Astrocyte (in vitro differentiated cells and primary cell): ENCODE measurements at regions not wholly inside any gene's neighbourhood (a gene's known extent, or its start where the extent isn't known, plus 50 kb on each side); places are given as distances from the start of the nearest gene placed in this dataset.

Source experiments
- DNase-seq: peaks from one replicate; pipeline ENCODE4 v3.0.0-alpha.2; 2010; ENCODE audit warnings: low read depth
- FAIRE-seq: peaks from 2 replicates; lab custom pipeline; 2011; peaks lifted over from hg19 to GRCh38; lab: Jason Lieb, UNC
- H2AFZ ChIP-seq: 2 replicates; pipeline ENCODE4 v1.6.0; 2012; ENCODE audit warnings: low read depth, low read length, inconsistent platforms
- H3K27ac ChIP-seq: 2 replicates; pipeline ENCODE4 v1.5.1; 2011; ENCODE audit warnings: low read depth, low read length, inconsistent platforms
- H3K27me3 ChIP-seq: 2 replicates; pipeline ENCODE4 v1.6.0; 2011; ENCODE audit warnings: low read length, inconsistent platforms; ENCODE audit not compliant: insufficient read depth
- H3K36me3 ChIP-seq: 2 replicates; pipeline ENCODE4 v1.5.1; 2011; ENCODE audit warnings: low read length, inconsistent platforms; ENCODE audit not compliant: insufficient read depth
- H3K4me1 ChIP-seq: 2 replicates; pipeline ENCODE4 v1.5.1; 2011; ENCODE audit warnings: low read length, inconsistent platforms; ENCODE audit not compliant: insufficient read depth
- H3K4me2 ChIP-seq: 2 replicates; pipeline ENCODE4 v1.6.0; 2012; ENCODE audit warnings: low read length, inconsistent platforms
- H3K4me3 ChIP-seq: 2 replicates; pipeline ENCODE4 v1.5.1; 2011; ENCODE audit warnings: low read depth, mild to moderate bottlenecking, low read length, inconsistent platforms; ENCODE audit not compliant: insufficient read depth
- H3K79me2 ChIP-seq: 2 replicates; pipeline ENCODE4 v1.6.0; 2012; ENCODE audit warnings: mild to moderate bottlenecking, low read length, inconsistent platforms; ENCODE audit not compliant: insufficient read depth
- H3K9ac ChIP-seq: 2 replicates; pipeline ENCODE4 v1.6.0; 2012; ENCODE audit warnings: mild to moderate bottlenecking, low read length, inconsistent platforms
- H3K9me3 ChIP-seq: 2 replicates; pipeline ENCODE4 v1.5.1; 2012; ENCODE audit warnings: low read depth, mild to moderate bottlenecking, low read length, inconsistent platforms; ENCODE audit not compliant: insufficient read depth
- H4K20me1 ChIP-seq: 2 replicates; pipeline ENCODE4 v1.6.0; 2012; ENCODE audit warnings: low read length, inconsistent platforms; ENCODE audit not compliant: insufficient read depth
- H3K27ac Mint-ChIP-seq: one replicate; pipeline ENCODE4 v1.8.0; 2021; ENCODE audit warnings: mild to moderate bottlenecking, mixed read lengths; ENCODE audit not compliant: unreplicated experiment
- H3K27me3 Mint-ChIP-seq: one replicate; pipeline ENCODE4 v1.8.0; 2021; ENCODE audit warnings: low read depth, mixed read lengths; ENCODE audit not compliant: unreplicated experiment
- H3K36me3 Mint-ChIP-seq: one replicate; pipeline ENCODE4 v1.8.0; 2021; ENCODE audit warnings: low read depth, mixed read lengths; ENCODE audit not compliant: unreplicated experiment
- H3K4me1 Mint-ChIP-seq: one replicate; pipeline ENCODE4 v1.8.0; 2021; ENCODE audit warnings: low read depth, mixed read lengths; ENCODE audit not compliant: unreplicated experiment
- H3K4me3 Mint-ChIP-seq: one replicate; pipeline ENCODE4 v1.8.0; 2021; ENCODE audit warnings: mild to moderate bottlenecking, moderate library complexity, mixed read lengths; ENCODE audit not compliant: unreplicated experiment
- H3K9me3 Mint-ChIP-seq: one replicate; pipeline ENCODE4 v1.8.0; 2021; ENCODE audit warnings: mild to moderate bottlenecking, mixed read lengths; ENCODE audit not compliant: unreplicated experiment
- EZH2 ChIP-seq: IDR thresholded peaks from 2 replicates; pipeline ENCODE4 v1.6.1; 2012; ENCODE audit warnings: mild to moderate bottlenecking, low read length, inconsistent platforms; ENCODE audit not compliant: insufficient read depth
- TF ChIP-seq, protein P1 (sequence below): IDR thresholded peaks from 2 replicates; pipeline ENCODE4 v1.5.1; 2011; ENCODE audit warnings: low read depth, mild to moderate bottlenecking, inconsistent platforms, low read length, moderate library complexity; ENCODE audit not compliant: insufficient read depth

GRCh38 chr3:70748593-70748992 lies 436.2 kb upstream of the MDFIC2 start:
- H2AFZ ChIP-seq, result no peak overlapping the region
- no peak overlapping the region for H3K27ac Mint-ChIP-seq
- H3K9ac ChIP-seq, result no peak overlapping the region
- no peaks in the 10 kb centered on the region for H3K9me3 ChIP-seq
- no peak overlapping the region for H3K4me3 ChIP-seq
- H3K4me3 Mint-ChIP-seq, result no peak overlapping the region
- H3K79me2 ChIP-seq, result no peaks in the 10 kb centered on the region
- TF ChIP-seq, protein P1, sequence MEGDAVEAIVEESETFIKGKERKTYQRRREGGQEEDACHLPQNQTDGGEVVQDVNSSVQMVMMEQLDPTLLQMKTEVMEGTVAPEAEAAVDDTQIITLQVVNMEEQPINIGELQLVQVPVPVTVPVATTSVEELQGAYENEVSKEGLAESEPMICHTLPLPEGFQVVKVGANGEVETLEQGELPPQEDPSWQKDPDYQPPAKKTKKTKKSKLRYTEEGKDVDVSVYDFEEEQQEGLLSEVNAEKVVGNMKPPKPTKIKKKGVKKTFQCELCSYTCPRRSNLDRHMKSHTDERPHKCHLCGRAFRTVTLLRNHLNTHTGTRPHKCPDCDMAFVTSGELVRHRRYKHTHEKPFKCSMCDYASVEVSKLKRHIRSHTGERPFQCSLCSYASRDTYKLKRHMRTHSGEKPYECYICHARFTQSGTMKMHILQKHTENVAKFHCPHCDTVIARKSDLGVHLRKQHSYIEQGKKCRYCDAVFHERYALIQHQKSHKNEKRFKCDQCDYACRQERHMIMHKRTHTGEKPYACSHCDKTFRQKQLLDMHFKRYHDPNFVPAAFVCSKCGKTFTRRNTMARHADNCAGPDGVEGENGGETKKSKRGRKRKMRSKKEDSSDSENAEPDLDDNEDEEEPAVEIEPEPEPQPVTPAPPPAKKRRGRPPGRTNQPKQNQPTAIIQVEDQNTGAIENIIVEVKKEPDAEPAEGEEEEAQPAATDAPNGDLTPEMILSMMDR, result no peak
- TF ChIP-seq EZH2, result no peak
- no peaks in the 10 kb centered on the region for H3K36me3 Mint-ChIP-seq
- no peak for FAIRE-seq
- peaks cover 2% of the 10 kb centered on the region for H3K9me3 Mint-ChIP-seq
- no peaks in the 10 kb centered on the region for H3K4me1 ChIP-seq
- H4K20me1 ChIP-seq, result no peaks in the 10 kb centered on the region
- H3K4me2 ChIP-seq, result no peak overlapping the region
- H3K27ac ChIP-seq, result no peak overlapping the region
- H3K27me3 Mint-ChIP-seq, result no peaks in the 10 kb centered on the region
- H3K36me3 ChIP-seq, result no peaks in the 10 kb centered on the region
- peaks cover 8% of the 10 kb centered on the region for H3K4me1 Mint-ChIP-seq
- H3K27me3 ChIP-seq, result no peaks in the 10 kb centered on the region
- no peak for DNase-seq

GRCh38 chr3:70747847-70748246 lies 435.4 kb upstream of the MDFIC2 start:
- no peaks in the 10 kb centered on the region for H3K9me3 ChIP-seq
- no peak overlapping the region for H3K9ac ChIP-seq
- no peak for DNase-seq
- H3K4me1 ChIP-seq, result no peaks in the 10 kb centered on the region
- H3K79me2 ChIP-seq, result no peaks in the 10 kb centered on the region
- H3K27ac ChIP-seq, result no peak overlapping the region
- Mint-ChIP-seq H3K9me3 (peaks cover 2% of the 10 kb centered on the region), H3K36me3 (no peaks in the 10 kb centered on the region), H3K4me3 (no peak overlapping the region), H3K27me3 (no peaks in the 10 kb centered on the region), H3K4me1 (peaks cover 8% of the 10 kb centered on the region), H3K27ac (no peak overlapping the region)
- no peak overlapping the region for H2AFZ ChIP-seq
- H4K20me1 ChIP-seq, result no peaks in the 10 kb centered on the region
- no peak overlapping the region for H3K4me2 ChIP-seq
- no peak for FAIRE-seq
- TF ChIP-seq, protein P1, result no peak
- no peak for TF ChIP-seq EZH2
- no peak overlapping the region for H3K4me3 ChIP-seq
- H3K27me3 ChIP-seq, result no peaks in the 10 kb centered on the region
- H3K36me3 ChIP-seq, result no peaks in the 10 kb centered on the region

GRCh38 chr3:70744536-70744935 lies 432.1 kb upstream of the MDFIC2 start:
- H3K4me3 ChIP-seq, result no peak overlapping the region
- no peak overlapping the region for H3K9ac ChIP-seq
- H3K9me3 ChIP-seq, result no peaks in the 10 kb centered on the region
- no peak overlapping the region for H3K27ac Mint-ChIP-seq
- no peak overlapping the region for H2AFZ ChIP-seq
- H3K4me3 Mint-ChIP-seq, result no peak overlapping the region
- H3K4me1 ChIP-seq, result no peaks in the 10 kb centered on the region
- peaks cover 8% of the 10 kb centered on the region for H3K4me1 Mint-ChIP-seq
- peaks cover 2% of the 10 kb centered on the region for H3K9me3 Mint-ChIP-seq
- no peaks in the 10 kb centered on the region for H3K36me3 Mint-ChIP-seq
- H3K27me3 ChIP-seq, result no peaks in the 10 kb centered on the region
- H3K27ac ChIP-seq, result no peak overlapping the region
- DNase-seq (no peak), FAIRE-seq (no peak)
- no peaks in the 10 kb centered on the region for H4K20me1 ChIP-seq
- H3K4me2 ChIP-seq, result no peak overlapping the region
- no peaks in the 10 kb centered on the region for H3K27me3 Mint-ChIP-seq
- no peaks in the 10 kb centered on the region for H3K79me2 ChIP-seq
- TF ChIP-seq, protein P1, result no peak
- no peak for TF ChIP-seq EZH2
- H3K36me3 ChIP-seq, result no peaks in the 10 kb centered on the region
